SHP77 treated with DMSO at 0.1 percent for 48 hours (cell line): ENCODE measurements at regions not wholly inside any gene's neighbourhood (a gene's known extent, or its start where the extent isn't known, plus 50 kb on each side); places are given as distances from the start of the nearest gene placed in this dataset.
"Not testable (repeated sequence)": the region's sequence is repeated elsewhere in the genome, so short reads cannot be mapped to it uniquely, and the experiment has no call there.

Experiments
- DNase-seq: peaks from one replicate; lab custom pipeline; 2025; lab: John Stamatoyannopoulos, UW

DNA sequence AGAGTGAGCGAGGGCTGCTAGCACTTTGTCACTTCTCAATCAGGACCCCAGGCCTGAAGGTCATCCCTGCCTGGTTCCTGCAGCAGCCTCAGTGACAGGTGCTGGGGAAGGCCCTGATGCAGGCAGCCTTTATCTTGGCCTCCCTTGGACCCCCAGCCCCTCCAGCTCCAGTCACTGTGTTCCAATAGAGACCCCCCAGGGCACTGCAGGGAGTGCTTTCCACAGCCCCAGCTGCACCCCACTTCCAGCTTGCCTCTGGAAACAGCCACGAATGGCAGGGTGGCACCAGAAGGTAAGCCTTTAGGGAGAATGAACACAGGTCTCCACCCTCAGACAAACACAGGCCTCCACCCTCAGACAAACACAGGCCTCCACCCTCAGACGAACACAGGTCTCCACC is 241.6 kb upstream of the SGCG start:
- DNase-seq, result no peak

DNA sequence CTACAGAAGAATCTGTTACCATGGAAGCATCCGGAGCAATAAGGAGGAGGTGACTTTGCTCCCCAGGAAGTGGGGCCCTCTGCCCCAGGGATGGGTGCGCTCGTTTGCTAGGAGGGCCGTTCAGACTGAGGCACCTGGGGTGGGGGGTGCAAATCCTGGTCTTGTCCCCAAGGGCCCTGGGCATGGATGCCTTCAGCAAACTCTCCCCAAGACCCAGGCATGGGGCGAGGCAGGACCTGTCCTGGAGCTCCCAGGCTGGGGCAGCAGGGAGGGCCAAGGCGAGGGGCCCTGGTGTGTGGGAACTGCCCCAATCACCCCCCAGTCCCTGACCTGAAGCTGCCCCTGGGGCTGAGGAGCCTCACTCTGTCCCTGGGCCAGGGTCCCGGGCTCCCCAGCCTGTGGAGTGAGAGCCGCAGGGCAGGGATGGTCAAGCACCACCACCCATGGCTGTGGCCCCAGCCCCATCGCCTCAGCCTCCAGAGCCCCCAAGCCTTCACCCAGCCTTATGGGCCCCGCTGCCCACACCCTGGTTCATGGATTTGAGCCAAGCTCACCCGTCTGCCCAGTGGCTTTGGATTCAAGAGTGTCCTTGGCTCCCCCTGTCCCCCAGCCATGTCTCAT is 240.6 kb upstream of the SGCG start:
- DNase-seq, result no peak

DNA sequence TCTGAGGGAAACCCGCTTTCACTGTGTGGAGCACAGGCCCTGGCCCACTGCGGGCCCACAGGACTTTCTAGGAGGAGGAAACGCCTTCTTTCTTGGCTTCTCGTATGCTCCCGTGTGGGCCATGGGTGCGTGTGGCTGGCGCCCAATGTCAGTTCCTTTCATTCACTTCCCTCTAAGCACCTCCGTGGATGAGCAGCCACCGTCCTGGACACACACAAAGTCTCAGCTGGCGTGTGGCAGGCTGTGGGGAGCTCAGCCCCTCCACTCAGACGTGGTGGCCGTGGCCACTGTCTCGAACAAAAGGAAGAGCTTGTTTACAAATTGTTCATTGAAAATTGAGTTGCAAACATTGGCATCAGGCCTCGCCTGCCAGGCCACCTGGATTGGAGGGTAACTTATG is 240.0 kb upstream of the SGCG start:
- no peak for DNase-seq

DNA sequence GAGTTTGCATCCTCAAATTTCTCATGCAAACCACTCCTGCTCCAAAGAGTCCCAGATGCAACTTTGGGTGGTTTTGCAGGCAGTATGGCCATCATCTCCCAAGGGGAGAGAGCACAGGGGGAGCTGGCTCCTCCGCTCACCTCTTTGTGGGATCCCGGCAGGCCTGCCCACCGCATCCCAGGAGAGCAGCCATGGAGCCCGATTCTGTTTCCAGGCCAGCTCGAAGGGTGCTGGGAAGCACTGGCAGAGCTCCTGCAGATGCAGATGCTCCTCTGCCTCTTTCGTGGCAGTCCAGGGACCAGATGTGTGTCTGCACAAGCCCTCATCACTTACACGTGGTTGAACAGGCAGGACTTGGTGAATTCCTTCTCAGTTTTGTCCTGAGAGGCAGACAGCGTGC is 239.3 kb upstream of the SGCG start:
- DNase-seq, result not testable (repeated sequence)

DNA sequence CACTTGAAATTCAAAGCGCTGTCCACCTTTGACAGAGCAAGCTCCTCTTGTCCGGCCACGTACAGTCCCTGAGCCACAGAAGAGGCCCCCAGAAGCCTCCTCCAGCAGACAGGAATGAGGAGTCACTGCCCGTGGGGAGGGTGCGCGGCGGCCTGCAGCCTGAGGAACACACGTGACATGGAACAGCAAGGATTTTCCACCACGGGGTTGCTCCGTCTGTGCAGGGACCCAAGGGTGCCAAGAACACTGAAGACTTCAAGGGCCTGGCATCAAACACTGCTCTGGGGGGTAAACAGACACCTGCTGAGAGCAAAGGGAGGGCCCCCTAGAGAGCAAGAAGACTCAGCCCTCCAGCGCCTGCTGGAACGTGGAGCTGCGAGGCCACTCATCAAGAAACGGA is 237.9 kb upstream of the SGCG start:
- not testable (repeated sequence) for DNase-seq

DNA sequence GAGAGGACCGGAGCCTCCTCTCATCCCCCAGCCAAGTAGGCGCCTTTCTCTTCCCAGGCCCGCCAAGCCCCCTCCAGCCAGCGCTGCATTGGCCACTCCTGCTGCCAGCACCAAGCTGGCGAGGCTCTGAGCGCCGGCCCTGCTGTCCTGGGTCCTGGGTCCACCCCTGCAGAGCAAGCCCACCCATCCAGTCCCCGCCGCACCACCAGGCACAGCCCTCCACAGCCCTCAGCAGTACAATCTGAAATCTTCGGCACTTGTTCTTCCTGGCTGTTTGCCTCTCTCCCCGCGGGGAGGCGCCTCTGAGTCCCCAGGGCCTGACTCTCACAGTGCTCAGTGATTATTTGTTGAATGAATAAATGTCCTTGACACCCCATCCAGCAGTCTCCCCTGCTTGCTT is 236.4 kb upstream of the SGCG start:
- DNase-seq, result no peak

DNA sequence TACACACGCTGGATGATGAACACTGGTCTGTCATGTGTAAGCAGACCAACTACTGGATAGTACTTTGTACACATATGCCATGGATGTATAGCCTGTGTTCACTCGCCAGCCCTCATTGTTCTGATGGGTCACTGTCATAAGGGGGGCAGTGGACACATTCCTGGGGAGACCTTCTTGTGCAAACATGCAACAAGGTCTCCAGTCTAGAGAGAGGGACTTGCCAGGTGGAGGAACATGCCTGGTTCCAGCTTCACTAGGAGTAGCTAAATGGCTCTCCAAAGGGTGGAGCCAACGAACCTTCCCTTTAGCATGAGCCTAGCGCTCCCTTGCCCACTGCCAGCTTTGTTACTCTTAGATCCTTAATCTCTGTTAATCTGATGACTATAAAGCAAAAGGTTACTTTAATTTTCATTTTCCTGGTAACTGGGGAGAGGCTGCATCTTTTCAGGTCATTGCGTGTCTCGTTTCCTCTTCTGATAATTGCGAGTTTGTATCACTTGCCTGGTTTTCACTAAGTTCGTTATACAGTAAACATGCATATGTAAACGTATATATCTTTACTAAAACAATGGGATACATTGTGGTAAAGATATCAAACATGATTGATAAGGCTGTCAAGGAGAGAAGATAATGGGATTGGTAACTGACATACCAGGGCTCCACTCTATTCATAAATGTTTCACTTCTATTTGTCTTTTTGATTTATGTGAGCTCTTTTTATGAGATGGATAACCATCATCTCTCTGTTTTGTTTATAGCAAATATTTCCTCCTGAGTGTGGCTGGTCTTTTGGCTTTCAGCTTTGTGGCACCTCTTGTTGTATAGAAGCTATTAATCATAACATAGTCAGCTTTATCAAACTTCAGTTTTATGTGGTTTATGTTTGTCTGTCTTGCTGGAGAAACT is 235.2 kb upstream of the SGCG start:
- DNase-seq, result no peak

DNA sequence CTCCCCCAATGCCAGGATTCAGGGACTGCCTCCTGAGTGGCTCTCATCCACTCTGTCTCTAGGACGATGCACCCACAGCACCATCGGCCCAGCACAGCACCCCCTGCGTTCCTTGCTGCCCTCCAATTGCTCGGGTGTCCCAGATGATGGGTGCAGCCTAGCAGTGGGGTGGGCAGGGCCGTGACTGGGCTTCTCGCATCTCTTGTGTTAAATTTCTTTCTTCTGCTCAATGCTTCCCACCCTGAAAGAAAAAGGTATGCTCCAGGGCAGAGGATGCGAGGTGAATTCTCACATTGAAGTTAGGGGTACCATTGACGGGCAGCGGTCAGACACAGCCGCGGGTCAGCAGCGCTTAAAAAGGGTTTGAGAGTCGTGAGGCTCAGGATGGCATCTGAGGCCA is 232.4 kb upstream of the SGCG start:
- DNase-seq, result no peak

DNA sequence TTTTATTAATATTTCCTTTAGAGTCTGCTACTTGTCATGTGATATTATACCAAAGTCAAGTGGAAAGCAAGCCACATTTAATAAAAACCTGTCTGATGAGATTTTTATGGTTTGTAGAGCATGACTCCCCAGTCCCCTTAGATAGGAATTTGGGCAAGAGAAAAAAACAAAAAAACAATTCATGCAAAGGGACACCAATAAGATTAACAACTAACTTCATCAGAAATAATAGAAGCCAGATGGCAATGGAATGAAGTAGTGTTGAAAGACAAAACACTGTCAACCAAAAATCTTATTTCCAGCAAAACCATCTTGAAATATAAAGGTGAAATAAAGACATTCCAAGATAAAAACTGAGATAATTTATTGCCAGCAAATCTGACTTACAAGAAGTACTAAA is 228.8 kb upstream of the SGCG start:
- not testable (repeated sequence) for DNase-seq

DNA sequence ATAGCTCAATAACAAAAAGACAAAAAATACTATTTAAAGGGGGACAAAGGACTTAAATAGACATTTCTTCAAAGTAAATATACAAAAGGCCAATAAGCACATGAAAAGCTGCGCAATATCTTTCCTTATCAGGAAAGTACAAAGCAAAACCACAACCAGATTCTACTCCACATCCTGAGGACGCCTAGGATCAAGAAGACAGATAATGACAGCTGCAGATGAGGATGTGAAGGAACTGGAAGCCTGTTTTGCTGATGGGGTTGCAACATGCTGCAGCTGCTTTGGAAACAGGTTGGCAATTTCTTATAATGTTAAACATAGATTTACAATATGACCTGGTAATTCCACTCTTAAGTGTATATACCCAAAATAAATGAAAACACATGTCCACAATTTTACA is 225.6 kb upstream of the SGCG start:
- DNase-seq, result not testable (repeated sequence)

DNA sequence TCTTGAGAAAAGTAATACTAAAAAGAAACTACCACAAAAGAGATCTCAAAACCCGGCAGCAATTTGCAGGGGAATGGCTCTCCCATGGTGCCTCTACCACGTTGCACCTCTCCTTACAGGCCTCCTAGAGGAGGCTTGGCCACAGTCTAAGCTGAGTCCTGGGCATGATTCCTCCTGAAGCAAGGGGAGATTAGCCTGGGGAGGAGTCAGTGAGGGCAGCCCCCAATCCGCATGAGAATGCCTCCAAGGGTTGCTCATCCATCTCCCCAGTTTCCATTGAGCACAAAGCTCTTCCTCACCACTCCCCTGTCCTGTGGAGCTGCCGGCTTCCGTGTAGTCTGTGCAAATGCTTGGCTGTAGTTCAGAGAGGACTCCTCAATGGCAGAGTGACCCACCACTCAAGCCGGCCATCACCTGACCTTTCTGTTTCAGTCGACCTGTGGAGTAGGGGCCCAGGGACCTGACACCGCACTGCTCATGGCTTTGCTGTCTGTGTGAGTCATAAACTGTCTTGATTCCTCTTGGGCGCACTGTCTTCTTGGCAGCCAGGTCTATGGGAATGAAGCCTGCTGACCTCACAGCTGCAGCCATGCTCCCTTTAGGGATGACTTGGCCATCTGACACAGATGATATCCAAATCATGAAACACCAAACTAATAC is 224.2 kb upstream of the SGCG start:
- not testable (repeated sequence) for DNase-seq

DNA sequence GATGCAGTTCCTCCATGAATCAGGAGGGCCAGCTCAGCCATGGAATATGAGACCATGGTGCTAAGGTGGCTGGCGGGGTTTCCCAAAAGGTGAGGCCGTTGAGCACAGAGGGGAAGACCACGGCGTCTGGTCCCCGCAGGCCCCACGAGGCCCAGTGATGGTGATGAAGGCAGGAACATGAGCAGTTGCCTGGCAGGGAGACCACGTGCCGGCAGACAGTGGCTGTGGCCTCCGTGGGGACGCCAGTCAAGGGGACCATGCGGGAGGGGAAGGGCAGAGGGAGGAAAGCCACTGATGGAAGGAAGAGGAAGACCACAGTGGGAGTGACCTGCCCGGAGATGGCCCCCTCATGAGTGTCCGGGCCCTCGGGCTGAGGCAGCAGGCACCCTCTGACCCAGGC is 220.9 kb upstream of the SGCG start:
- not testable (repeated sequence) for DNase-seq

DNA sequence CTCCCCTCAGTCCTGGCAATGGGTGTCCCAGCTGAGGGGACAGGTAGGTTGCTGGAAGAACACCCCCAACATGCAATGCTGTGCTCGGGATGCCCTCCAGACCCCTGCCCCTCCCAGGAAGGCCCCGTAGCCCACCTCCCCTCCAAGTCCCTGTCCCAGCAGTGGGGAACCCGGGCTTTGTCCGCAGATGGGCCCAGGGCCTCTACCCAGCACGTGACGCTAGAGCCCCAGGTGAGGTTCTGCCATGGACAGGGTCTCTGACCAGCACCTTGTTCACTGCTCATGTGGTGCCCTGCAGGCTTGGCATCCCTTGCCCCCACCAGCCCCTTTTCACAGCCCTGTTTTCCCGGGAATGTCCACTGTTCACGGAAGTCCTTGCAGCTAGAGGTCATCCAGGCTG is 220.0 kb upstream of the SGCG start:
- DNase-seq, result no peak

DNA sequence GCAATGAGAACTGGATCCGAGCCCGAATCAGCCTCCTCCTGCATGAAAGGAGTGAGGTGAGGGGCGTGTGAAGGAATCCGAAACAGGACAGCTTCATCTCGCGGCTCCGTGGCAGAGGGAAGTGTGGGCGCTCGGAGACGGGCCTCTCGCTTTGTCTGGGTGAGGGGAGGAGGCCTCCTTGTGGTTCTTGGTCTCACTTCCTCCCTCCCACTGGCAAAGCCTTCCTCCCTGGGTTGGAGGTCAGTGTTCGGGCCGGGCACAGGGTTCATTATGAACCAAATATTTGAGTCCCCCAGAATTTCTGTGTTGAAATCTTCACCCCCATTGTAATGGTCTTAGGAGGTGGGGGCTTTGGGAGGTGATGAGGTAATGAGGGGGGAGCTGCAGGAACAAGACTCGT is 219.4 kb upstream of the SGCG start:
- DNase-seq, result not testable (repeated sequence)

DNA sequence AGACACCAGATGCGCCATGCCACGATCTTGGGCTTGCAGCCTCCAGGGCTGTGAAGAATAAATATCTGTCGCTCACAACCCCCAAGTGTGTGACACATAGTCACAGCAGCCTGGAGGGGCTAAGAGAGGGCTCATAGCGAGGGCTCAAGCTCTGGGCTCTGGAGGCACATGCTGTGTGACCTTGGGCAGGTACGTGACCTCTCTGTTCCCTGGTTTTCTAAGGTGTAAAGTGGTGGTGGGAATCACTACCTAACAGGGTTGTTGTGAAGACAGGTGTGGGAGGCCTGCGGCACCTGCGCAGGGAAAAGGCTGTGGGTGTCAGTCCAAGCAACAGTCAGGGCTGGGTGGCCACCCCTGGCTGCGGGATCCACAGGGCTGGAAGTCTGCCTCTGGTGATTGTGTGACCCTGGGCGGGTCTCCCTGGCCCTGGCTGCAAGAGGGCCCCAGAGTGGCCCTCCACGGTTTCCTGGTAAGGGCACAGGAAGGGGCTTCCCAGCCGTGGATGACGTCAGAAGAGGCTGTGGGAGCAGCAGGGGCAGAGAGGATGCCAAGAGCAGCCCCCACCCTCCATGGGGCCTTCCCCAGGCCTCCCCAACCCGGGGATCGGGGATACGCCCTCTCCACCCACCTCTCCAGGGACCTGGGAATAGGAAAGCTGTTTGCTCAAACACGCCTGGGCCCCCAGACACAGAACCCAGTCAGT is 218.8 kb upstream of the SGCG start:
- no peak for DNase-seq

DNA sequence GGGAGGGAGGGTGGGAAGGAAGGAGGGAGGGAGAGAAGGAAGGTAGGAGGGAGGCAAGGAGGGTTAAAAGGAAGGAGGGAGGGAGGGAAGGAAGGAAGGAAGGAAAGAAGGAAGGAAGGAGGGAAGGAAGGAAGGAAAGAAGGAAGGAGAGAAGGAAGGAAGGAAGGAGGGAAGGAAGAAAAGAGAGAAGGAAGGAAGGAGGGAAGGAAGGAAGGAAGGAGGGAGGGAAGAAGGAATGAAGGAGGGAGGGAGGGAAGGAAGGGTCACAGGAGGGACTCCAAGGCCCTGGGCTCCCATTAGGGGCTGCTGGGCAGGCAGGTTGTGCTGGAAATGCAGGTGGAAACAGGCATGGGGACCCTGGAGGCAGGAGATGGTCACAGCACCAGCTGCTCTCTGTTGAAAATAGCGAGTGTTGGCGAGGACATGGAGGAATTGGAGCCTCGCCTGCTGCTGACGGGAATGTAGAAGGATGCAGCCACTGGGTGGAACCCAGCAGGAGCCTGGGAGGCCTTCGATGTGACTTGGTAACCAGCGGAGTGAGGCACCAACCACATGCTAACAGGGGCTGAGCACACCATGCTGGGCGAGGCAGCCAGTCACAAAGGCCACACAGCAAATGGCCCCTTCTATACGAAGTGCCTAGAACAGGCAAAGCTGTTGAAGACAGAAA is 217.3 kb upstream of the SGCG start:
- DNase-seq, result not testable (repeated sequence)

DNA sequence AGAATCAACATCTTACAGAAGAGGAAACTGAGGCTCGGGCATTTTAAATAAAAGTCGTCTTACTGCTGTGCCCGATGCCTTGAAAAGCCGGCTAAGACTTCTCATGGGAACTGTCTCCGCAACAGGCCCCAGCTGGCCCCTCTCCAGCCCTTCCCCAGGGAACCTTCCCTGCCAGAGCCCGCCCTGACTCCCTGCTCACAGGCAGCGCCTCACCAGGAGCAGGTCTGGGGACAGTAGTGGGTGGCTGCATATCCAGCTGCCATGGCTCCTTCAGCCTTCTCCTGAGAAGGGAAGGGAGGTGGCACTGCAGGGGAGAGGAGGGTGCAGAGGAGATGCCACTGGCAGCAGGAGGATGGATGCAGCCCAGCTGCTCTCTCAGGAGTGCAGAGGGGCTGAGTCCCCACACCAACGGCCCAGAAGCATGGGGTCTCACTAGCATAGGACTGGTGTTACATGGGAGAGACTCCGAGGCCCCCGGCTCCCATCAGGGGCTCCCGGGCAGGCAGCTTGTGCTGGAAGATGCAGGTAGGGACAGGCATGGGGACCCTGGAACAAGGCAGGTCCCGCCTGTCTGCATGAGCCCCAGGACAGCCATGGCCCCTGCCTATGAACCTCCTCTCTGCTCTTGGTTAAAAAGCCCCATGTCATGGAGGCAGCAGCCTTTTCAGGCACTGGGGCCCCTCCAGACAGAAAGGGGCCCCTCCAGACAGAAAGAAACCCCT is 216.4 kb upstream of the SGCG start:
- DNase-seq, result no peak

DNA sequence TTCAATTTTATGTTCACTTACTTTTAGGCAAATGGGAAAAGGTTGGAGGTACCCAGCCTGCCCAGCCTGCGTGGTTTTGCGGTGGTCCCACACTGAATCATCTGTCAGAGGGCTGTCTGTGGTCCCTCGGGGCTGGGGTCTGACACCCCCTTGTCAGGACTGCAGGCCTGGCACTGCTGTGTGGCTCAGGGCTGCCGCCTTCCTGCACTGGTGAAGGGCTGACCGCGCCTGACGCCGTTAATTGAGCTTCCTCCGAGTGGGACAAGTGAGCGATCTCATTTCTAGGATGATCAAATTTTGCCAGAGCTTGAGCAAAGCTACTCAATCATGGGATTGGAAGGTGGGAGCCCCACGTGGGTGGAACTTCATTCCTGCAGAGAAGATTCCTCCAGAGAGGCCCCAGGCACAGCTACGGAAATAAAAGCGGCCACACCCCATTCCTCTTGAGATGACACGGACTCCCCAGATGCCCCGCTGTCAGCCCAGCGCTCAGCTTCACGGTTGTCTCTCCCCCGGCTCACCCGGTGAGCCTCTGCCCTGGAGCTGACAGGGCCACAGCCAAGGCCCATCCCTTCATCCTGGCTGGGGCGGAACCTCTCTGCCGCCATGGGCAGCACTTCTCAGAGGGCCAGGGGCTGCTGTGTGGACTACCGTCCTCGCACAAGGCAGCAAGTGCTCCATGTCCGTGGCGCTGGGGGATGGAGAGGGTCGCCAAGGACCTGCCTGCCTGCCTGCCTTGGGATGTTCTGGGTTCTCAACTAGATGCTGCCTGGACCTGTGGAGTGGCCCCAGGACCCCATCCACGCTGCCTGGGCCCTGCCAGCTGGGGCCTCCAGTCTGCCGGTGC is 215.5 kb upstream of the SGCG start:
- DNase-seq, result not testable (repeated sequence)

DNA sequence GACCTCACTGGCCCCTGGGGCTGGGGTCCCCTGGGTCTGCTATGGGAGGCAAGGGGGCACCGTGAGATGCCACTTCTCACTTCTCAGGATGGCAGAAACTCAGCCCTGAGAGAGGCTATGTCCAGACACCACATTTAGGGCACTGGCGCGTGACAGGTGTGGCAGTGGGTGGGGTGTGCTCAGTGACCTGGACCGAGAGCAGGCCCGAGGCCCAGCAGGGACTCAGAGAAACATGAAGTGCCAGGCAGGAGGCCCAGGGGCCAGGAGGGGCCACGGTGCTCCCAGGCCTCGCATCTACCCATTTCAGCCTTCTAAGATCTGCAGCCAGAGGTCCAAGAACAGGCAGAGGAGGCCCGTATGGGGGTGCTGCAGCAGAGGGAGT is 214.9 kb upstream of the SGCG start:
- DNase-seq, result not testable (repeated sequence)

DNA sequence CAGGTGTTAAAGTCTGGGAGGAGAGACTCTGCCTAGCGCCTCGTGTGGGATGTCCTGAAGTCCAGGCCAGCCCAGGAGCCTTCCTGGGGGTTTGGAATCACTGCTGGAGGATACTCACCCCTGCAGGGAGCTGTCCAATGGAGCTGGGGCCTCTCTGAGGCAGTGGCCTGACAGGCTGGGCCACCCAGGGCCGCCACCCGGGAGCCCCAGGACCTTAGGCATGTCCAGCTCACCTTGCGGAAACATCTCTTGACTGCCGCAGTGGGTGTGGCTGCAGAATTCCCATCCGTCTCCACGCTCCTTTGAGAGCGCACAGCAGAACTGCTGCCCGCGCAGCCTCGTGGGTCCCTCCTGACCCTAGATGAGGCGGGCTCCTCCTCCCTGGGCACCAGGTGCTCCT is 214.0 kb upstream of the SGCG start:
- DNase-seq, result not testable (repeated sequence)
